GM18511 (cell line): ENCODE measurements at regions not wholly inside any gene's neighbourhood (a gene's known extent, or its start where the extent isn't known, plus 50 kb on each side); places are given as distances from the start of the nearest gene placed in this dataset.

Experiments used
- ATAC-seq: cut with Tn5 transposase; IDR thresholded peaks from one replicate; pipeline ENCODE4 v1.9.1; 2021; ENCODE audit warnings: mild to moderate bottlenecking, moderate library complexity; ENCODE audit not compliant: unreplicated experiment

DNA sequence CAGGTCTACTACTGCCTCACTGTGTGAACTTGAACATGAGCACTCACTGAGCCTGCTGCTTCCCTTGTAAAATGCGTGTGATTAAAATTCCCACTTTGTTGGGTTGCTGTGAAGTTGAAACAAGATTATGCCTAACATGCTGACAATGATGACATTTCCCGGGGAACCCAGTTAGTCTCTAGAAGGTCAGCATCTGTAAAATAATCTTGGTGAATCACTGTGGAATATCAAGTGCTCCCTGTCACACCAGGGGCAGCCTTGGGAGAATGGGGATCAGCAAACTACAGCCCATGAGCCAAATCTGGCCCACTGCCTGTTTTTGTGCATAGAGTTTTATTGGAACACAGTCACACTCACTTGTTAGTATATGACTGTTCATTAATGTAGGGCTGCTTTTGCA is 335.2 kb downstream of the MIAT start:
- ATAC-seq, result no peak

GRCh38 chr22:26993886-26994285 is 336.5 kb downstream of the MIAT start:
- ATAC-seq, result no peak

- ATAC-seq, result no peak
Measured at GRCh38 chr22:26994801-26995200, 337.4 kb downstream of the MIAT start.

DNA sequence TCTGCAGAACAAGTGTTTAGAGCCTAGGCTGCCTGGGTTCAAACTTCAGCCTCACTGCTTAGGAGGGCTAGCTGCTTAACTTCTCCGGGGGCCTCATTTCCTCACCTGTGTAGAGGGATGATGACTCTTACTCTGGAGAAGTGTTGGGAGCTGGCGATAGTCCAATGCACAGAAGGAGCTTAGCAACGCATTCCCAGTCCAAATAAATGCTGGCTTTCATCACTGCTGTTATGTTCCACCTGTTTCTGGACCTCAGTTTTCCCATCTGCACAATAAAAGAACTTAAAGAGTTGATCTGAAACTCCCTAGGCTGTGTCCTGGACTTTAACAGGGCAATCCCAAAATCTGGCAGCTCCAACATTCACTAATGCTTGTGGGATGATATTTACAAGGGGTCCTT is 337.8 kb downstream of the MIAT start:
- ATAC-seq, result no peak

DNA sequence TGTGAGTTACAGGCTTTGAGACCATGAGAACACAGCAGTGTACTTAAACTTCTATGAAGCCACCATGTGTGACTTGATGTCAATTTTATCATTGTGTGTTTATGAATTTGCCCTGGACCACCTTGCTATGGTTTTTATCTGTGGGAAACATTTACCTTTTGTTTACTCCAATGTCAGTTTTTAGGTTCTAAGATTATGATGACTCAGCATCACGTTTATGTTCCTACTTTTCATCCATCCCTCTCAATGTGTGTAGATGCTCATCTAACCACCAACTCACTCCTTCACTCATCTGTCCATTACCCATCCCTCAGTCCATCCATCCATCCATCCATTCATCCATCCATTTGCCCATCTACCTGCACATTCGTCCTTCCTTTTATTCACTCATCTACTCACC is 338.8 kb downstream of the MIAT start:
- no peak for ATAC-seq

DNA sequence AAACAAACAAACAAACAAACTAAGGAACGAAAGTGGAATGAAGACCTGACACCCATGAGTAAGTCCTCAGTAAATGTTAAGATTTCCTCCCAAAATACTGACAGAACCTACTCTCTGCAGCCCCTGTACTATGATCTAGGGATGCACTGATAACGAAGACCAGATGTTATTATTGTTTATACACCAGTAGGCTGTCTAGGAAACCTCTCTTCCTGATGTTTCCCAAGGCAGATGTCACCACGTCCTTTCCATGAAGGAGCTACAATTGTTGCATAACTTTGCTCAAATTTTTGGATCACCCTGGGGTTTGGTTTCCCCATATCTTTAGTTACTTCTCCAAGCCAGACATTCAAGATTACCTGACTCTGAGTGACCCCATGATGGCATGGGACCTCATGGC is 340.7 kb downstream of the MIAT start:
- no peak for ATAC-seq

DNA sequence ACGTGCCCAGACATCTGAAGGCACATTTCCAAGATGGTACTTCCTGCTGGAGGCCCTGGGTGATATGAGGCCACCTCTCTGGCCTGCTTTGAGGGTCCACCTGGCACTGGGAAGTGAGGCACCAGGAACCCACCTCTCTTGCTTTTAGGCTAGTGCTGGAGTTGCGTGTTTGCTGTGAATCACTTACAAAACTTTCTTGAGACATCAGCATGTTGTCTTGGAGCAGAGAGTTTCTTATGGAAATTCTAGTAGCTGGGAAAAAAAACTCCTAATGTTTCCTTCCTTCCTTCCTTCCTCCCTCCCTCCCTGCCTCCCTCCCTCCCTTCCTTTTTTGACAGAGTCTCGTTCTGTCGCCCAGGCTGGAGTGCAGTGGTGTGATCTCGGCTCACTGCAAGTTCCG is 341.3 kb downstream of the MIAT start:
- no peak for ATAC-seq

GRCh38 chr22:27003297-27003696 is 345.9 kb downstream of the MIAT start:
- ATAC-seq, result no peak

DNA sequence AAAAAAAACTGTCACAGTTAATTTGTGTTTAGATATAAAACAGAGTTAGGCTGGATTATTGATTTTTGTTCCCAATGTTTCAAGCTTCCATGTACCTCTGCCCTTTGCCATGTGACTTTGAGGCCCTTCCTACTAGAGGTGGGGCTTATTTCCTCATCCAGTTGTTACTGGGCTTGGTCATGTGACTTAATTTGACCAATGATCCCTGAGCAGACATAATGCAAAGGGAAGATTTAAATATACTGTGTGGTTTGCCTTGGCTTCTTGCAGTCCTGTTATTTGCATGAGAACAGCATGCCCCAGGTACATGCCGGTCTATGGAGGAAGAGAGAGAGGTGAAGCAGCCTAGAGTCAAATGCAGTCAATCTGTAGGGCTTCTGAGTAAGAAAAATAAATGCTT is 347.0 kb downstream of the MIAT start:
- ATAC-seq, result no peak

GRCh38 chr22:27008454-27008853 is 351.1 kb downstream of the MIAT start:
- no peak for ATAC-seq

DNA sequence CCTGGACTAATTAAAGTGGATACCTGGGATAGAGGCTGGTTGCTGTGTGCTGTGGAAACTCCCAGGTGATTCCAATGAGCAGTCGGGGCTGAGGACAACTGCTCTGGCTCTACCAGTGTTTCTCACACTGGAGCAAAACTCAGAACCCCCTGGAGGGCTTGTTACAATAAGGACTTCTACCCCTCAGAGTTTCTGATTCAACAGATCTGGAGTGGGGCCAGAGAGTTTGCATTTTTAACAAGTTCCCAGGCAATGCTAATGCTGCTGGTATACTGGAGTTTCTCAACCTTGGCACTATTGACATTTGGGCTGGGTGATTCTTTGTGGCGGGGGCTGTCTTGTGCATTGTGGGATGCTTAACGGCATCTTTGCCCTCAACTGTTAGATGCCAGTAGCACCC is 353.7 kb downstream of the MIAT start:
- no peak for ATAC-seq

GRCh38 chr22:27011717-27012116 is 354.3 kb downstream of the MIAT start:
- ATAC-seq, result no peak

- ATAC-seq, result no peak
Measured at GRCh38 chr22:27019827-27020226, 362.4 kb downstream of the MIAT start.

DNA sequence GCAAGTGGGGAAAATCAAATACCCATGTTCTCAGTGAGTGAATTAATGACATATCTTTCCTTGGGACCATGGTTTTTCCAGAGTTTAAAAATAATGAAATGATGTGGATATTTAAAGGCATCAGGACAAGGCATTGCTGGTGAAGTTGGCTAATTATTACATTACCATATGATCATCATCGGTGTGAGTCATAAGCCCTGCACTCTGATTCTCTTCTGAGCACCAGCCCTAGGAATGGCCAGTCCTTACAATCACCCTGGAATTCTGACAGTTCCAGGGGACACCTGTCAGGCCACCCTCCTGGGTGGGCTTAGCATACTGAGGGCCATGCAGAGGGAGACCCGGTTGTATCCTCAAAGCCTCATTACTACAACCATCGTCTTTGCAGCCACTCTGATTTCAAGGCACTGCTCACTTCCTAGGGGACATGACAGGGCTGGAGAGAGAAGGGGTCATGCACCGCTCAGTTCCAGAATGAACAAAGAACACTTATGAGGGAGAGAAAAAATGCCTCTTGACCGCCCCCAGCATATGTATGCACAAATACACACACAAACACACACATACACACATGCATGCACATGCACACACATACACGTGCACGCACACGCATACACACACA is 365.0 kb downstream of the MIAT start:
- ATAC-seq, result no peak

GRCh38 chr22:27022896-27023361 is 365.5 kb downstream of the MIAT start:
- no peak for ATAC-seq

DNA sequence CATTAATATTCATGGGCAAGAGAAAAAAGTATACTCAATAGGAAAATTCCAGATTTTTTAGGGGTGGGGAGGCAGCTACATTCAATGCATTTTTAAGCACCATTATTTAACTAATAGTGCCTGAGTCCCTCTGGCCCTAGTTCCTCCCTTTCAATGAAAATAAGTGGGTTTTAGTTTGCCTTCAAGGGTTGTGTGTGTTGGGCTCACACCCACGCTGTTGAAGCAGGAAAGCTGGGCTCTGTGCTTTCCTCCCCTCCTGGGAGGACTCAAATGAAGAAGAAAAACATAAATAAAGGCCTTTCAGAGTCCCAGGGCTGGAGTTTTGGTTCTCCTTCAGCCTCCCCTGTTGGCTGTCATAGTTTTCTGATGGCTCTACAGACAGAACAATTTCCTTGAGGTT is 366.2 kb downstream of the MIAT start:
- no peak for ATAC-seq

DNA sequence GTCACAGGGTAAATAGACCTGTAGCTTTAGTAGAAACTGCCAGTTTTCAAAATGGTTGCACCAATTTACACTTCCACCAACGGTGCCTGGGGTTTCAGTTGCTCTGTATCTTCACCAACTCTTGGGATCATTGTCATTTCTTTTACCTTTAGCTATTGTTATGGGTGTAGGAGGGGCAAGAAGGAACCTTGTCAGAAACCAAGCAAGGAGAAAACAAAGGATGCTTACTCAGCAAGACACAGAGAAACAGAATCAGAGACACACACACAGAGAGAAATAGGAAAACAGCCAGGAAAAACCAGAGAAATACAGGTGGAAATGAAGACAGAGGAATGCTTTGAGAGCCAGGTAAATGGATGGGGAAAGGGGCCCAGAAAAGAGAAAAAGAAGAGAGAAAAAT is 367.6 kb downstream of the MIAT start:
- no peak for ATAC-seq

DNA sequence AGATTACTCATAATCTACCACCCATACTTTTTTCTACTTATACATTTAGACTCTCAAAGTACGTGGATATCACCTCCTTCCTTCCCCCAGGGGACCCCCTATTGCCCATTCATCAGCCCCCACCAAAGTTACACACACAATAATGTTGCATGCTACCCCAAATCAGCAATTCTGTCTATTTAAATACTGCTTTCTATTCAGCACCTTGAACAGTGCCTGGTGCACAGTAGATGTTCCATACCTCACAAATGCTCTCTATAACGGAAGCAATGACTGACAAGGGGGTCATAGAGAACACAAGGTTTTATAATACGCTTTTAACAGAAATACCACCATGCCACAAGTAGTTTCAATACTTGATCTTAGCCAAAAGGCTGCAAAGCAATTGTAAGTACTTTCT is 370.7 kb downstream of the MIAT start:
- no peak for ATAC-seq

DNA sequence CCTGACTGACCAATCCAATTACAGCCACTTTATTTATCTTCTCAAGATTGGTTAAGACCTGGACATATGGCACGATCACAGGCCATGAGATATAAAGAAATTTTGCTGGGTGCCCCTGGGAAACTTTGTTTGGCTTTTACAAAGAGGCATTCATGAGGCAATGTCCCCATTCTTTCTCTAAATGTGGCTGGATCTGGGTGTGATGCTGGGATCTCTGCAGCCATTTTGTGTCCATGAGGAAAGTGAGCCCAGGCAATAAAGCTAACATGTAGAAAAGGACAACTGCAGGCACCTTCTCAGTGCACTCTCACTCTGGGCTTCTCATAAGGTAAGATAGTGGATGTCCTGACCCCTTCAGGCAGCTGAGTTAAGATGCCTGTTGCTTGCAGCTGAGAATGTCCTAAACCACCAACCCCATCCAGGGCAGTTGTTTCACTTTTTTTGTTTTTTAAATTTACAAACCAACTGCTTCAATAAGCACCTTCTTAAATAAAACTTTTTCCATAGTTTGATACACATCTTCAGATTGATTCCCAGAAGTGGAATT is 372.3 kb downstream of the MIAT start:
- no peak for ATAC-seq

DNA sequence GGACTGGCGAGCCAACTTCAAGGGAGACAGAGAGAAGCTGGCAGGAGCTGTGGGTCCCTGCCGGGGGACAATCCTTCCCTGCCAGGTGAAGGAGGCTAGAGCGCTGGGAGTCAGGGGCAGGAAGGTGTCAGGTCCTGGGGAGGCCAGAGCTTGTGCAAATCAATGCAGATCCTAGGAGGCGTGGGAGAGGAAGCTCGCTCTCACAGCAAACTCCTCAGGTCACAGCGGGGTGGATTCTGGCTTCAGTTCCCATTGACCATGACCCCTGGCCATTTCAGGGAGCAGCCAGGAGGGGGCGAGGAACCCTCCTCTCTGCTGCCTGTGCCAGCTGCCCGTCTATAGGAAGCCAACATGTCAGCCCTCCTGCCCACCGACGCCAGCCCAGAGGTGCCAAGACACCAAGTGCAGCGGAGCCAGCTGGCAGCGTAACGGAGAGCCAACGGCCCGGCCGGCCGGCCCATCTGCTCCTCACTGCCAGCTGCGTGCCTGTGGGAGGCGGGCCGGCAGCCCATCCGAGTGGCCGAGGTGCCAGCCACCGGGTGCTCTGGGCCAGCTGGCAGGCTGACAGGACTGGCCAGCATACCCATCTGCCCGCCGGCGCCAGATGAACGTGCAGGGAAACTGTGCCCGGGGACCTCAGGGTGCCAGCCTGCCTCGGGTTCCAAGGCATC is 374.8 kb downstream of the MIAT start:
- ATAC-seq, result no peak

DNA sequence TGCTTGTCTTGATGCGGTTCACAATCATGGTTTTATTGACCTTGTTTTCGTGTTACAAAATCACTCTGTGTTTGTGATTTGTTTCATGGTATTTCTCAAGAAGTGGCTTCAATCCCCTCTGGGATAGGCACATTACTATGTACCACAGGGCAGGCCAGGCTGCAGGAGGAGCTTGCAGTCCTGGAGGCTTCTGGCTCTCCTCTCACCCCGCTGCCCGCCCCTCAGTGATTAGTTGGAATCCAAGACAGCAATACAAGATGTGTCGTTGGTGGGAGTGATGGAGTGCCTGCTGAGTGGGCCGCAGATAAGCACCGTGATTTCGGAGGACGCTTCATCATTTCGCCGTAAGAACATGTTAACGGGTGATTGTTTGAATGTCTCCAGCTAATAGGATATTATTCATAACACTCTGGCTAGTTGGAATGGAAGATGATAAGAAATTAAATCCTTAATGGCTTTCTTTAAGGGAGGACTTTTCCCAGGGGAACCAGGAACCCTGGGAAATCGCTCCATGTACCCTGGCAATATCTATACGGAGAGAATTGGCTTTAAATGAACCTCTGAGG is 384.4 kb downstream of the MIAT start:
- no peak for ATAC-seq

- no peak for ATAC-seq
Measured at GRCh38 chr22:27043262-27043661, 385.9 kb downstream of the MIAT start.
